ENCODE measurements at regions not wholly inside any gene's neighbourhood (a gene's known extent, or its start where the extent isn't known, plus 50 kb on each side); places are given as distances from the start of the nearest gene placed in this dataset.
"Not testable (repeated sequence)": the region's sequence is repeated elsewhere in the genome, so short reads cannot be mapped to it uniquely, and the experiment has no call there.

DNA sequence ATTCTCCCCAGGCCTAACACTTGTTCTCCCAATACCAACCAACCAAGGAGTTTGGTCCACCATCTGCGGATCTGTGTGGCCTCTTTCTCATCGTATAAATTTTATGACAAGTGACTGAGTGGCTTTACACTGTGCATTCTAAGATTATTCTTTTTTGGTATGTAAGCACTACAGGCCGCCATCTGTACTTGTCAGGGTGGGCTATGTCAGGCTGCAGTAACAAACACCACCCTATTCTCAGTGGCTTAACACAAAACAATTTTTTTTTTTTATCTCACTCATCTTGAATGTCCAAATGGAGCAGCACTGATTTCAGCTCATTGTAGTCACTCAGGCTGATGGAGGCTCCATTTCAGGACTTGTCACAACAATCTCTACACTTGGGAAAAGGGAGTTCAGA lies 412.7 kb upstream of the MIR17HG start:
- Mint-ChIP-seq H3K36me3 (ENCODE audit: low read depth) (no peaks in the 10 kb centered on the region), H3K4me3 (no peak overlapping the region), H3K27ac (ENCODE audit: unreplicated experiment) (no peak overlapping the region), H3K4me1 (no peaks in the 10 kb centered on the region), H3K27me3 (ENCODE audit: low read depth) (no peaks in the 10 kb centered on the region), H3K9me3 (no peaks in the 10 kb centered on the region)
- TF ChIP-seq, protein P1, sequence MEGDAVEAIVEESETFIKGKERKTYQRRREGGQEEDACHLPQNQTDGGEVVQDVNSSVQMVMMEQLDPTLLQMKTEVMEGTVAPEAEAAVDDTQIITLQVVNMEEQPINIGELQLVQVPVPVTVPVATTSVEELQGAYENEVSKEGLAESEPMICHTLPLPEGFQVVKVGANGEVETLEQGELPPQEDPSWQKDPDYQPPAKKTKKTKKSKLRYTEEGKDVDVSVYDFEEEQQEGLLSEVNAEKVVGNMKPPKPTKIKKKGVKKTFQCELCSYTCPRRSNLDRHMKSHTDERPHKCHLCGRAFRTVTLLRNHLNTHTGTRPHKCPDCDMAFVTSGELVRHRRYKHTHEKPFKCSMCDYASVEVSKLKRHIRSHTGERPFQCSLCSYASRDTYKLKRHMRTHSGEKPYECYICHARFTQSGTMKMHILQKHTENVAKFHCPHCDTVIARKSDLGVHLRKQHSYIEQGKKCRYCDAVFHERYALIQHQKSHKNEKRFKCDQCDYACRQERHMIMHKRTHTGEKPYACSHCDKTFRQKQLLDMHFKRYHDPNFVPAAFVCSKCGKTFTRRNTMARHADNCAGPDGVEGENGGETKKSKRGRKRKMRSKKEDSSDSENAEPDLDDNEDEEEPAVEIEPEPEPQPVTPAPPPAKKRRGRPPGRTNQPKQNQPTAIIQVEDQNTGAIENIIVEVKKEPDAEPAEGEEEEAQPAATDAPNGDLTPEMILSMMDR (conservative IDR thresholded peaks at IDR 0.05): no peak
- DNase-seq (ENCODE audit: low read depth, low spot score): no peak

DNA sequence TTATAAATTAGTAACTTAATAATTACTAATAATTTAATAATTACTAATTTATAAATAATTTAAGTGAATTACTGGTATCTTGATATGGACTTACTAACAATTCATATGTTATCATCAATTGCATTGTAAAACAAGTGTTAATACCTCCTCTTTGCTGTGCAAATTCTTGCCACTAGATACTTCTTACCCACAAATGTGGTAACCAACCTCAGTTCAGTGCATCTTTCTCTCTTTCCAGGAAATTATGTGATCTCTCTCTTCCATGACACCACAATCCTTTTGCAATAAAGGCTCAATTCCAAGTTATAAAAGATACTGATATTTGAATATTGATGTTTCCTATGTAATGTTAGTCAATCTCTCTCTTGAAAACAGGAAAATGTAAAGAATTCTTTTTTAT lies 408.6 kb upstream of the MIR17HG start:
- no peaks in the 10 kb centered on the region for H3K27me3 Mint-ChIP-seq (ENCODE audit: low read depth)
- H3K4me1 Mint-ChIP-seq: no peaks in the 10 kb centered on the region
- H3K36me3 Mint-ChIP-seq (ENCODE audit: low read depth): no peaks in the 10 kb centered on the region
- TF ChIP-seq, protein P1 (conservative IDR thresholded peaks at IDR 0.05): no peak
- no peaks in the 10 kb centered on the region for H3K9me3 Mint-ChIP-seq
- no peak overlapping the region for H3K4me3 Mint-ChIP-seq
- no peak for DNase-seq (ENCODE audit: low read depth, low spot score)
- no peak overlapping the region for H3K27ac Mint-ChIP-seq (ENCODE audit: unreplicated experiment)

DNA sequence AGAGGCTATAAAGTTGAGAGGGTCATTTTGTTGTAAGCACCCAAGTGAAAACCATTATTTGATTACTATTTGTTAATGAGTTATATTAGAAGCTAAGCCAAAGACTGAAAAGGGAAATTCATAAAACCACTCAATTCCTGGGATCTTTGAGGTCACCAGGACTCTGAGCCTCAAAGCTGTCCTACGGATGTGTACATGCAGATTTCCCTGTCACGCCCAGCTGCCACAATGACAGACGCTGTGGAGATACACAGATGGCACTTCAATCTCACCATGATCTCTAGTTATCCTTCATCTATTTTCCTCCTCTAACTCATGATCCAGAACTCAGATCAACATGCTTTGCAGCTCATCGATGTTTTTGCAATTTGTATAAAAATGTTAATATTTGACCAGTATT lies 403.5 kb upstream of the MIR17HG start:
- H3K4me3 Mint-ChIP-seq: no peak overlapping the region
- H3K27ac Mint-ChIP-seq (ENCODE audit: unreplicated experiment): no peak overlapping the region
- TF ChIP-seq, protein P1 (conservative IDR thresholded peaks at IDR 0.05): no peak
- H3K36me3 Mint-ChIP-seq (ENCODE audit: low read depth): no peaks in the 10 kb centered on the region
- H3K9me3 Mint-ChIP-seq: peaks cover 3% of the 10 kb centered on the region
- no peaks in the 10 kb centered on the region for H3K27me3 Mint-ChIP-seq (ENCODE audit: low read depth)
- no peaks in the 10 kb centered on the region for H3K4me1 Mint-ChIP-seq
- DNase-seq (ENCODE audit: low read depth, low spot score): no peak

DNA sequence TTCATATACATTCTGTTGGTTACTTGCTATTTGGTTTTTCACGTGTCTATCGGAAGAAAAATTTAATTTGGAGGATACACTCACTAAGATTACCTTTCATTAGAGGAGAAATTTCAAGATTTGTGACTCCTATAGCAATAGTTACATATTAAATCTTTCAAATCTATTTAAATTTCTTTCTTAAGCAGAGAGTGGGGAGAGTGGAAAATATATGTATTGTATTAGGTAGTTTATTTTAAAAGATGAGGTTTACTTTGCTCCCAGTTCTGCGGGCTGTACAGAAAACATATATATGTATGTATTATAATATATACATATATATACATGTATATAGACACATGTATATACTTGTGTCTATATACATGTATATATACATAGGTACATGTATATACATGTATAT lies 402.3 kb upstream of the MIR17HG start:
- H3K27ac Mint-ChIP-seq (ENCODE audit: unreplicated experiment); H3K4me1 Mint-ChIP-seq; H3K9me3 Mint-ChIP-seq; H3K4me3 Mint-ChIP-seq; H3K27me3 Mint-ChIP-seq (ENCODE audit: low read depth); DNase-seq (ENCODE audit: low read depth, low spot score); H3K36me3 Mint-ChIP-seq (ENCODE audit: low read depth): not testable (repeated sequence)

DNA sequence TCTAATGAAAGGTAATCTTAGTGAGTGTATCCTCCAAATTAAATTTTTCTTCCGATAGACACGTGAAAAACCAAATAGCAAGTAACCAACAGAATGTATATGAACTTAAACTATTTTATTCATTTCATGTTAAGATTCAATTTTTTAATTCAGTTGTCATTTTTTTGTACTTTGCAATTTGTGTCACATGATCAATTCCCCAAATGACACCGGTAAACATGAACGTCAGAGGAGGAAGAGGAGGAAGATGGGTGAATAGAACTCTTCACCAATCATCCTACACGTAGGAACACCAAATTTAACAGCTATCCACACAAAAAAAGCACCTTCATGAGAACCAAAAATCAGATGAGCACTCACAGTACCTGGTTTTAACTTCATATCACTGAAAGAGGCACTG lies 401.4 kb upstream of the MIR17HG start:
- not testable (repeated sequence) for H3K36me3 Mint-ChIP-seq (ENCODE audit: low read depth); H3K27ac Mint-ChIP-seq (ENCODE audit: unreplicated experiment); H3K27me3 Mint-ChIP-seq (ENCODE audit: low read depth); DNase-seq (ENCODE audit: low read depth, low spot score); H3K9me3 Mint-ChIP-seq; H3K4me3 Mint-ChIP-seq; H3K4me1 Mint-ChIP-seq

DNA sequence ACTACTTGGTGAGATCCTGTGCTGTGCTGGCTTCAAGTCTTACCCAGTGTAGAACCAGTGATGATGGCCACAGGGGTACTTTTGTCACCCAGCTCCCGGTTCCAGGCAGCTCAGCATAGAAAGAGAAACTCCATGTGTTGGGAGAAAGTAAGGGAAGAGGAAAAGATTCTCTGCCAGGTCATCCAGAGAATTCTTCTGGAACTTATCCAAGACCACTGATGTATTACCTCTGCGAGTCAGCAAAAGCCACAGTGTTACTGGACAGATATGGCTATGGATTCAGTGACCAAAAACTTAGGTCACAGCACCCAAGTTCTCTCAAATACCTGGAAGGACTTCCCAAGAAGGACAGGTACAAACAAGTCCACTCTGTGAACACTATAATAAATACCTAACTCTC lies 399.5 kb upstream of the MIR17HG start:
- H3K4me3 Mint-ChIP-seq: no peak overlapping the region
- no peaks in the 10 kb centered on the region for H3K4me1 Mint-ChIP-seq
- TF ChIP-seq, protein P1 (conservative IDR thresholded peaks at IDR 0.05): no peak
- no peaks in the 10 kb centered on the region for H3K36me3 Mint-ChIP-seq (ENCODE audit: low read depth)
- peaks cover 3% of the 10 kb centered on the region for H3K9me3 Mint-ChIP-seq
- DNase-seq (ENCODE audit: low read depth, low spot score): no peak
- no peaks in the 10 kb centered on the region for H3K27me3 Mint-ChIP-seq (ENCODE audit: low read depth)
- no peak overlapping the region for H3K27ac Mint-ChIP-seq (ENCODE audit: unreplicated experiment)

DNA sequence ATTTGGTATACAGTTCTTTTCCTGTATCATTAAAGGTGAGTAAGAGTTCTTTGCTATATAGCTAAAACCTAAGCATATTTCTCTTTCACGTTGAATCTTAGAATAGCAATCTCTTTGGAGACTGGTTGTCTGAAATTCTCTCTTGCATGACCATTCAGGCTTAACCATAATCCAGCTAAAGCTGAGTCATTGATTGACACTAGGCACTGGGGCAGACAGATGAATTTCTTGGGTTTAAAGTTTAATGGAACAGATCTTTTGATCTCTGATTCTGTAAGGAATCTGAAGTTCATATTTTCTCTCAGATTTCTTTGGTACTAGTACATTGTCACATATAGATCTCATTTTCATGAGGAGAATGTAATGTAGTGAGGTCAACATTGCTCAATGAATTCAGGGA lies 397.3 kb upstream of the MIR17HG start:
- Mint-ChIP-seq H3K4me3 (no peak overlapping the region), H3K27me3 (ENCODE audit: low read depth) (no peaks in the 10 kb centered on the region), H3K36me3 (ENCODE audit: low read depth) (no peaks in the 10 kb centered on the region), H3K27ac (ENCODE audit: unreplicated experiment) (no peak overlapping the region), H3K9me3 (peaks cover 3% of the 10 kb centered on the region), H3K4me1 (no peaks in the 10 kb centered on the region)
- TF ChIP-seq, protein P1 (conservative IDR thresholded peaks at IDR 0.05): no peak
- no peak for DNase-seq (ENCODE audit: low read depth, low spot score)
